Lung (tissue), 11 donors: ENCODE measurements at regions not wholly inside any gene's neighbourhood (a gene's known extent, or its start where the extent isn't known, plus 50 kb on each side); places are given as distances from the start of the nearest gene placed in this dataset.

Source experiments
- ATAC-seq: fragments of 200-7000 bp; cut with Tn5 transposase; one replicate; pipeline ENCODE4 v1.9.1; 2020; ENCODE audit warnings: moderate number of reproducible peaks; ENCODE audit not compliant: insufficient read depth, low FRiP score
- DNase-seq, 3 donors: peaks; one replicate each; pipeline ENCODE4 v3.0.0-alpha.2; 2013 to 2017
- H3K27ac ChIP-seq, 2 donors: one replicate each; pipeline ENCODE4 v1.5.1; 2013; ENCODE audit warnings: mild to moderate bottlenecking in 2 of 2, moderate library complexity in 2 of 2, control low read depth in 1 of 2, inconsistent platforms in 1 of 2, low read depth in 1 of 2, low read length in 1 of 2
- H3K27me3 ChIP-seq, 3 donors: one replicate each; pipeline ENCODE4 v1.5.1; 2013; ENCODE audit warnings: low read length in 2 of 3; ENCODE audit not compliant: control insufficient read depth in 3 of 3, insufficient read depth in 3 of 3
- H3K36me3 ChIP-seq, 4 donors: one replicate each; pipeline ENCODE4 v1.5.1; 2013; ENCODE audit warnings: low read length in 4 of 4, mild to moderate bottlenecking in 1 of 4, moderate library complexity in 1 of 4; ENCODE audit not compliant: control insufficient read depth in 4 of 4, insufficient read depth in 4 of 4
- H3K4me1 ChIP-seq, 5 donors: one replicate each; pipeline ENCODE4 v1.5.1; 2013; ENCODE audit warnings: low read length in 5 of 5, mild to moderate bottlenecking in 2 of 5, moderate library complexity in 1 of 5; ENCODE audit not compliant: control insufficient read depth in 5 of 5, insufficient read depth in 5 of 5
- H3K4me3 ChIP-seq: one replicate; pipeline ENCODE4 v1.5.1; 2013; ENCODE audit warnings: mild to moderate bottlenecking, control low read depth, moderate library complexity
- H3K9ac ChIP-seq, 2 donors: one replicate each; pipeline ENCODE4 v1.5.1; 2013; ENCODE audit warnings: low read length in 2 of 2, control low read depth in 1 of 2; ENCODE audit not compliant: insufficient read depth in 1 of 2
- H3K9me3 ChIP-seq, 4 donors: one replicate each; pipeline ENCODE4 v1.5.1; 2013; ENCODE audit warnings: low read length in 3 of 4, mild to moderate bottlenecking in 1 of 4, moderate library complexity in 1 of 4; ENCODE audit not compliant: control insufficient read depth in 4 of 4, insufficient read depth in 3 of 4
- CTCF ChIP-seq: IDR thresholded peaks from 2 replicates; pipeline ENCODE4 v1.5.1; 2012; ENCODE audit warnings: mild to moderate bottlenecking; ENCODE audit errors: control extremely low read depth, extremely low read depth
- WGBS, 2 donors: extraction: QIAGEN DNeasy Blood & Tissue Kit; methylation state at CpG; one replicate each; pipeline ENCODE4 v1.1.7; 2013; 5-methylcytosine and 5-hydroxymethylcytosine counted together
- donor health status: control.
- donor health status: control.
- donor health status: Bipolar disorder and iron deficiency.
- donor health status: healthy.
- donor health status: DM: yes; HTN: yes; CAD: no.

GRCh38 chr14:92236243-92236900, 86.6 kb upstream of the SLC24A4 start:
- H3K36me3 ChIP-seq, result no peaks in the 10 kb centered on the region
- H3K9ac ChIP-seq, result no peak overlapping the region
- DNase-seq, result no peak
- no peak overlapping the region for H3K27ac ChIP-seq
- no peak for TF ChIP-seq CTCF
- 78 to 80% methylated on average over 9 of the region's 9 CpGs for WGBS, 2 donors
- no peaks in the 10 kb centered on the region for H3K27me3 ChIP-seq
- H3K9me3 ChIP-seq, result peaks cover 0 to 11% (median 2%) of the 10 kb centered on the region in 4 donors
- ATAC-seq, result no peak
- H3K4me3 ChIP-seq, result no peak overlapping the region
- no peaks in the 10 kb centered on the region for H3K4me1 ChIP-seq

DNA sequence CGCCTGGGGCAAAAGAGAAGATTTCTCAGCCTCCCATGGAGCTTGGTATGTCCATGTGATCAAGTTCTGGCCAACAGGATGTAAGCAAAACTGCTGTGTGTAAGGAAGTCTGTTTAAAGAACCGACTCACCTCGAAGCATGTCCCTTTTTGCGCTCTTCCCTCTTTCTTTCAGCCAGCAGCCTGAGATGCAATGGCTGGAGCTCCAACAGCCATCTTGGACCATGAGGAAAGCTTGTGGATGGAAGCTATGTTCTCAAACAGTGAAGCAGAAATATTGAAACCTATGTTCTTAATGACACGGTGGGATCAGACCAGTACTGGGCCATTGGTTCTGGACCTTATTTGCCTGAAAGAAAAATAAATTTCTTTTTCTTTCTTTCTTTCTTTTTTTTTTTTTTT, 82.3 kb upstream of the SLC24A4 start:
- H3K4me1 ChIP-seq, result no peaks in the 10 kb centered on the region
- H3K27ac ChIP-seq, result no peak overlapping the region
- H3K27me3 ChIP-seq, result no peaks in the 10 kb centered on the region
- 92 to 96% methylated on average over 5 of the region's 5 CpGs for WGBS, 2 donors
- no peak for TF ChIP-seq CTCF
- DNase-seq, result no peak
- peaks cover 0 to 8% (median 4%) of the 10 kb centered on the region in 4 donors for H3K9me3 ChIP-seq
- ATAC-seq, result no peak
- no peak overlapping the region for H3K4me3 ChIP-seq
- no peaks in the 10 kb centered on the region for H3K36me3 ChIP-seq
- no peak overlapping the region for H3K9ac ChIP-seq

DNA sequence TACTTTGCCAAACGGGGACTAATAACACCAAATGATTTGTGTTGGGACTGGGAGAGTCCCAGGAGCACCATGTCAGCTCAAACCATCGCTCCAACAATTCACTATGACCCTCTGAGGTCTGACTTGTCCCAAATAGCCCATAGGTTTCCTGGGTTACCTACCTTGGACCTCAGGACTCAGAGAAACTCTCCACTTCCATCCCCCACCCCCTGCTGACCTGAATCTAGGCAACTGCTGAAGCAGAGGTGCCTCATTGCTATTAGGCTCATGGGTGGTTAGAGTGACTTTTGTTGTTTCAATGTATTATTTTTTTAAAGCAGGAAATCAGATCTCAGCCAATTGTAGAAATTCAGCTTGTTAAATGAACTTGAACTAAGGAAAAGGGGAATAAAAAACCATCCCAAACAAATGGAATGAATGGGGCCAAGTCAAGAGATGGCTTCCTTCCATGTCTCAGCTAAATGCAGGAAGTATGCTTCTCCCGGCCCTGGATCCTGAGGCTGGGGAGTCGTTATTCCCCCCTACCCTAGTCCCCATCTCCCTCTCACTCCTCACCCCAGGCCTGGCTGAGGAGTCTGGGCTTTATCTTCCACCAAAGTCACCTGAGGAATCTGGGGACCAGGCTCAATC, 80.9 kb upstream of the SLC24A4 start:
- Histone ChIP-seq H3K4me3 (no peak overlapping the region), H3K9ac (no peak overlapping the region), H3K9me3 (peaks cover 0 to 11% (median 4%) of the 10 kb centered on the region in 4 donors), H3K36me3 (no peaks in the 10 kb centered on the region), H3K27ac (no peak overlapping the region), H3K27me3 (no peaks in the 10 kb centered on the region), H3K4me1 (no peaks in the 10 kb centered on the region)
- WGBS, 2 donors, result 70 to 80% methylated on average over 4 of the region's 4 CpGs
- DNase-seq (no peak), ATAC-seq (no peak)
- TF ChIP-seq CTCF, result no peak
